Gastroesophageal sphincter (tissue), 4 donors: ENCODE measurements at regions not wholly inside any gene's neighbourhood (a gene's known extent, or its start where the extent isn't known, plus 50 kb on each side); places are given as distances from the start of the nearest gene placed in this dataset.
"Not testable (repeated sequence)": the region's sequence is repeated elsewhere in the genome, so short reads cannot be mapped to it uniquely, and the experiment has no call there.

ENCODE experiments used
- ATAC-seq: fragments of 150-250 bp; one replicate; pipeline ENCODE4 v1.9.1; 2016; ENCODE audit warnings: mild to moderate bottlenecking, moderate library complexity
- H3K27ac ChIP-seq, 4 donors: fragments of 200-600 bp; sonication (generic) in 3 of 4; 1 replicate in 3 of 4; 2 replicates in 1 of 4; pipeline ENCODE4 v1.5.1; 2016 to 2019
- H3K27me3 ChIP-seq: fragments of 200-600 bp; sonication (generic); one replicate; pipeline ENCODE4 v1.5.1; 2019
- H3K36me3 ChIP-seq, 2 donors: fragments of 200-600 bp; sonication (generic); one replicate each; pipeline ENCODE4 v1.5.1; 2019; ENCODE audit warnings: control low read depth in 1 of 2
- H3K4me1 ChIP-seq, 3 donors: fragments of 200-600 bp; sonication (generic); 1 replicate in 2 of 3; 2 replicates in 1 of 3; pipeline ENCODE4 v1.5.1; 2016 to 2019; ENCODE audit warnings: control low read depth in 2 of 3
- H3K4me3 ChIP-seq, 2 donors: fragments of 200-600 bp; sonication (generic); one replicate each; pipeline ENCODE4 v1.5.1; 2019; ENCODE audit warnings: mild to moderate bottlenecking in 1 of 2, moderate library complexity in 1 of 2
- H3K9me3 ChIP-seq, 3 donors: fragments of 200-600 bp; sonication (generic); one replicate each; pipeline ENCODE4 v1.5.1; 2017 to 2019; ENCODE audit warnings: control low read depth in 2 of 3
- EP300 ChIP-seq: sonication (generic); formaldehyde crosslinking; IDR thresholded peaks from one replicate; pipeline ENCODE4 v1.6.1; 2017; ENCODE audit warnings: antibody characterized with exemption, mild to moderate bottlenecking
- POLR2A ChIP-seq, 2 donors: fragments of 450-650 bp; IDR thresholded peaks; one replicate each; pipeline ENCODE4 v1.6.1; 2017; ENCODE audit warnings: antibody characterized with exemption in 2 of 2, mild to moderate bottlenecking in 2 of 2, moderate library complexity in 1 of 2
- POLR2AphosphoS5 ChIP-seq: sonication (generic); formaldehyde crosslinking; IDR thresholded peaks from one replicate; pipeline ENCODE4 v1.6.1; 2017; ENCODE audit warnings: antibody characterized with exemption
- WGBS, 2 donors: methylation state at CpG; one replicate each; pipeline ENCODE4 v1.1.5; 2018; ENCODE audit warnings: low coverage in 1 of 2; 5-methylcytosine and 5-hydroxymethylcytosine counted together
- TF ChIP-seq, protein P1 (sequence below), 4 experiments: fragments of 200-600 bp in 2 of 4; fragments of 450-650 bp in 2 of 4; sonication (generic) in 1 of 4; IDR thresholded peaks; one replicate each; pipeline ENCODE4 v1.5.1; 2017 to 2019; ENCODE audit warnings: antibody characterized with exemption in 4 of 4, mild to moderate bottlenecking in 2 of 4, moderate library complexity in 2 of 4

DNA sequence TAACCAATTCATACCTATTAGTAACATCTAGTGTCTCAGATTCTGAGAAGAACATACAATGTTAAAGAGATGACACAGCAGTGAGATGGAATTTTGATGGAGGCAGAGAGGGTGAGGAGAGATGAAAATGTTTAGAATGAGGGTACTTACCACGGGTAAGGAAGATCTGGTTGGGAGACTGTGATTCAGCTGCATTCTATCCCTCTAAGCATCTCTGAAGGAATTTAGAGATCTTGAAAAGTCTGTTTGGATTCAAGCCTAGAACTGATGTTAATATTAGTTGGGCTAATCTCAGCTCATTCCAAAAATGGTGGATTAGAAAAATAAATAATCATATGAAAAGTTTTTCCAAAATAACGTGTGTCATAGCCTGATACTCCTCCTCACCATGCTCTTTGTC is 191.5 kb upstream of the CLINT1 start:
- Histone ChIP-seq H3K27ac (no peak overlapping the region), H3K9me3 (no peaks in the 10 kb centered on the region), H3K4me1 (peaks cover 0 to 19% (median 0%) of the 10 kb centered on the region in 3 donors), H3K36me3 (no peaks in the 10 kb centered on the region), H3K4me3 (no peak overlapping the region), H3K27me3 (no peaks in the 10 kb centered on the region)
- WGBS, 2 donors: 17% methylated on average over 2 of the region's 2 CpGs
- TF ChIP-seq, protein P1, sequence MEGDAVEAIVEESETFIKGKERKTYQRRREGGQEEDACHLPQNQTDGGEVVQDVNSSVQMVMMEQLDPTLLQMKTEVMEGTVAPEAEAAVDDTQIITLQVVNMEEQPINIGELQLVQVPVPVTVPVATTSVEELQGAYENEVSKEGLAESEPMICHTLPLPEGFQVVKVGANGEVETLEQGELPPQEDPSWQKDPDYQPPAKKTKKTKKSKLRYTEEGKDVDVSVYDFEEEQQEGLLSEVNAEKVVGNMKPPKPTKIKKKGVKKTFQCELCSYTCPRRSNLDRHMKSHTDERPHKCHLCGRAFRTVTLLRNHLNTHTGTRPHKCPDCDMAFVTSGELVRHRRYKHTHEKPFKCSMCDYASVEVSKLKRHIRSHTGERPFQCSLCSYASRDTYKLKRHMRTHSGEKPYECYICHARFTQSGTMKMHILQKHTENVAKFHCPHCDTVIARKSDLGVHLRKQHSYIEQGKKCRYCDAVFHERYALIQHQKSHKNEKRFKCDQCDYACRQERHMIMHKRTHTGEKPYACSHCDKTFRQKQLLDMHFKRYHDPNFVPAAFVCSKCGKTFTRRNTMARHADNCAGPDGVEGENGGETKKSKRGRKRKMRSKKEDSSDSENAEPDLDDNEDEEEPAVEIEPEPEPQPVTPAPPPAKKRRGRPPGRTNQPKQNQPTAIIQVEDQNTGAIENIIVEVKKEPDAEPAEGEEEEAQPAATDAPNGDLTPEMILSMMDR (IDR thresholded peaks at IDR 0.05): no peak
- TF ChIP-seq POLR2A (IDR thresholded peaks at IDR 0.05): no peak
- ATAC-seq: no peak

- TF ChIP-seq POLR2A (IDR thresholded peaks at IDR 0.05) (no peak), POLR2AphosphoS5 (no peak), EP300 (no peak)
- TF ChIP-seq, protein P1 (IDR thresholded peaks at IDR 0.05): no peak
- no peaks in the 10 kb centered on the region for H3K9me3 ChIP-seq
- no peak for ATAC-seq
- no peaks in the 10 kb centered on the region for H3K27me3 ChIP-seq
- H3K27ac ChIP-seq: no peak overlapping the region
- peaks cover 0 to 9% (median 0%) of the 10 kb centered on the region in 3 donors for H3K4me1 ChIP-seq
- no peak overlapping the region for H3K4me3 ChIP-seq
- WGBS, 2 donors: 75 to 80% methylated on average over 1 of the region's 1 CpG
- H3K36me3 ChIP-seq: no peaks in the 10 kb centered on the region
Measured at GRCh38 chr5:158049459-158049858, 190.5 kb upstream of the CLINT1 start.

DNA sequence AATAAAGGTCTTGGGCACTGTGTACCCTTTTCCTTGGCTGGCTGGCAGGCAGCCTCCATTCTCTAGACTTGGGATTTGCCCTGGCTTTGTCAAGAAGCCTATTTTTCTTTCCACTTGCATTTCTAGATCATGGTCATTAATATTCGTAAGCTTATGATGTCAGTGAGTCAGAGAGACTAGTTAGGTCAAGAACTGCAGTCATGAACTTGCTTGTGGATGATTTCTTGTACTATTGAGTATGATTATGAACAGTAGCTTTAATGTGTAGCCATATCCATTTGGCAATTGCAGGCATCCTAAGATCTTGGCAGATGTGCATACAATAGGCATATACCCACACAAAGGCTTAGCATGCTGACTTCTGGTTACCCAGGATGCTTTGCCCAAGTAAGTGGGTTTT is 186.8 kb upstream of the CLINT1 start:
- no peaks in the 10 kb centered on the region for H3K9me3 ChIP-seq
- TF ChIP-seq, protein P1 (IDR thresholded peaks at IDR 0.05): no peak
- no peak for TF ChIP-seq EP300
- TF ChIP-seq POLR2A (IDR thresholded peaks at IDR 0.05): no peak
- no peak for TF ChIP-seq POLR2AphosphoS5
- 86 to 88% methylated on average over 1 of the region's 1 CpG for WGBS, 2 donors
- H3K27me3 ChIP-seq: no peaks in the 10 kb centered on the region
- no peak overlapping the region for H3K27ac ChIP-seq
- ATAC-seq: no peak
- H3K36me3 ChIP-seq: no peaks in the 10 kb centered on the region
- no peak overlapping the region for H3K4me3 ChIP-seq
- H3K4me1 ChIP-seq: peaks cover 0 to 4% (median 0%) of the 10 kb centered on the region in 3 donors

DNA sequence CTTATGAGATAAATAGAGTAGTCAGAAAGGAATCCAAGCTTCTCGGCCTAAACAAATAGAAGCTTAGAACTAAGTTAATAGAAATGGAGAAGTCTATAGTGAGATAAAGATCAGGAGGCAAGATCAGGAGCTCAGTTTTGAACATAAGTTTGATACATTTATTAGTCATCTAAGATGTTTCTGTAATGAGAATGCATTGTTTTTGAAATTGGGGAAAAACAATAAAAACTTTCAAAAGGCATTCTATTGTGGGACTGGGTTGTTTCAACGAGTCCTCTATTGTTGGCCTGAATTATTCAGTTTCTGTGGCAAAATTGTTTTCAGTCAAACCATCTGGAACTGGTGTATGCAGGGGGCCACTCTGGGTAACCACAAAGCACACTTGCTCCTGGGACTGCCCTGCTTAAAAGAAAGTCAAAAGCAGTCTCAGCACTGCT is 181.0 kb upstream of the CLINT1 start:
- ATAC-seq: no peak
- Histone ChIP-seq H3K27ac (no peak overlapping the region), H3K4me3 (no peak overlapping the region), H3K27me3 (peaks cover 4% of the 10 kb centered on the region), H3K36me3 (no peaks in the 10 kb centered on the region), H3K4me1 (no peaks in the 10 kb centered on the region), H3K9me3 (peaks cover 0 to 5% (median 0%) of the 10 kb centered on the region in 3 donors)
- 73 to 74% methylated on average over 2 of the region's 2 CpGs for WGBS, 2 donors
- no peak for TF ChIP-seq POLR2A (IDR thresholded peaks at IDR 0.05)
- TF ChIP-seq, protein P1 (IDR thresholded peaks at IDR 0.05): no peak
- TF ChIP-seq POLR2AphosphoS5: no peak
- no peak for TF ChIP-seq EP300

DNA sequence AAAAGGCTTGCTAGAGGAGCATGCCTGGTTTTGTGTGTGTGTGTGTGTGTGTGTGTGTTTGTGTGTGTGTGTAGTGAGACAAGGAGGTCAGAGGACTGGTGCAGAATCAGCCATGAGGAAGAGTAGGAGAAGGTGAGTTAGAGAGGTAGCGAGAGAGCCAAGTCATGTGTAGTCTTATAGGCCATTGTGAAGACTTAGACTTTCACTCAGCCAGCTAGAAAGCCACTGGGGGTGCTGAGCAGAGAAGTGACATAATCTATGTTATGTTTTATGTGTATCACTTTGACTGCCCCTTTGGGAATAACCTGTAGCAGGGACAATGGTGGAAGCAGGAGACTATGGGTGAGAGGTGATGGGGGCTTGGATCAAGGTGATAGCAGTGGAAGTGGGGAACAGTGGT is 180.5 kb upstream of the CLINT1 start:
- 69 to 100% methylated on average over 1 of the region's 1 CpG for WGBS, 2 donors

DNA sequence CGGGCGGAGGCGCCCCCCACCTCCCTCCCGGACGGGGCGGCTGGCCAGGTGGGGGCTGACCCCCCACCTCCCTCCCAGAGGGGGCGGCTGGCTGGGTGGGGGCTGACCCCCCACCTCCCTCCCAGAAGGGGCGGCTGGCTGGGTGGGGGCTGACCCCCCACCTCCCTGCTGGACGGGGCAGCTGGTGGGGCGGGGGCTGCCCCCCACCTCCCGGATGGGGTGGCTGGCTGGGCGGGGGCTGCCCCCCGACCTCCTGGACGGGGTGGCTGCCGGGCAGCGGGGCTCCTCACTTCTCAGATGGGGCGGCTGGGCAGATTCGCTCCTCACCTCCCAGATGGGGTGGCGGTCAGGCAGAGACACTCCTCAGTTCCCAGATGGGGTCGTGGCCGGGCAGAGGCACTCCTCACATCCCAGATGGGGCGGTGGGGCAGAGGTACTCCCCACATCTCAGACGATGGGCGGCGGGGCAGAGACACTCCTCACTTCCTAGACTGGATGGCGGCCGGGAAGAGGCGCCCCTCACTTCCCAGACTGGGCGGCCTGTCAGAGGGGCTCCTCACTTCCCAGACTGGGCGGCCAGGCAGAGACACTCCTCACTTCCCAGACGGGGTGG is 178.1 kb upstream of the CLINT1 start:
- H3K9me3 ChIP-seq: peaks cover 0 to 14% (median 0%) of the 10 kb centered on the region in 3 donors
- H3K4me1 ChIP-seq, H3K27ac ChIP-seq, H3K27me3 ChIP-seq, ATAC-seq, H3K36me3 ChIP-seq, H3K4me3 ChIP-seq: not testable (repeated sequence)
- no CpG with 5 or more reads among the region's 31 CpGs for WGBS, 2 donors

More for the DNA sequence above, 180.5 kb upstream of the CLINT1 start:
- H3K4me1 ChIP-seq: no peaks in the 10 kb centered on the region
- no peaks in the 10 kb centered on the region for H3K36me3 ChIP-seq
- H3K27ac ChIP-seq: no peak overlapping the region
- ATAC-seq: no peak
- peaks cover 0 to 10% (median 0%) of the 10 kb centered on the region in 3 donors for H3K9me3 ChIP-seq
- H3K4me3 ChIP-seq: no peak overlapping the region
- peaks cover 4% of the 10 kb centered on the region for H3K27me3 ChIP-seq
- TF ChIP-seq POLR2A (IDR thresholded peaks at IDR 0.05): no peak
- TF ChIP-seq POLR2AphosphoS5: no peak
- TF ChIP-seq, protein P1 (IDR thresholded peaks at IDR 0.05): no peak
- TF ChIP-seq EP300: no peak

DNA sequence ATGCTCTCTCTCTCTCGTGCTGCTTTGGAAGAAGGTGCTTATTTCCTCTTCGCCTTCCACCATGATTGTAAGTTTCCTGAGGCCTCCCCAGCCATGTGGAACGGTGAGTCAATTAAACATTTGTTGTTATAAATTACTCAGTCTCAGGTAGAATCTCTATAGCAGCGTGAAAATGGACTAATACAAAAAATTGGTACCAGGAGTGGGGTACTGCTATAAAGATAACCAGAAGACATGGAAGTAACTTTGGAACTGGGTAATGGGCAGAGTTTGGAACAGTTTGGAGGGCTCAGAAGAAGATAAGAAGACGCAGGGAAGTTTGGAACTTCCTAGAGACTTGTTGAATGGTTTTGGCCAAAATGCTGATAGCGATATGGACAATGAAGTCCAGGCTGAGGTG is 175.6 kb upstream of the CLINT1 start:
- H3K4me1 ChIP-seq, H3K36me3 ChIP-seq, H3K27me3 ChIP-seq, H3K4me3 ChIP-seq, ATAC-seq, H3K27ac ChIP-seq: not testable (repeated sequence)
- H3K9me3 ChIP-seq: peaks cover 0 to 14% (median 0%) of the 10 kb centered on the region in 3 donors
- WGBS, 2 donors: 86 to 90% methylated on average over 2 to 6 of the region's 6 CpGs
